GM18867 (cell line): ENCODE measurements at regions not wholly inside any gene's neighbourhood (a gene's known extent, or its start where the extent isn't known, plus 50 kb on each side); places are given as distances from the start of the nearest gene placed in this dataset.

Experiments
- ATAC-seq: cut with Tn5 transposase; IDR thresholded peaks from one replicate; pipeline ENCODE4 v1.9.1; 2021; ENCODE audit warnings: mild to moderate bottlenecking, moderate library complexity; ENCODE audit not compliant: unreplicated experiment

- no peak for ATAC-seq
These were observed 58.5 kb upstream of the EXOC6 start for GRCh38 chr10:92789786-92790185.

GRCh38 chr10:92790440-92790839 is 57.9 kb upstream of the EXOC6 start:
- no peak for ATAC-seq

DNA sequence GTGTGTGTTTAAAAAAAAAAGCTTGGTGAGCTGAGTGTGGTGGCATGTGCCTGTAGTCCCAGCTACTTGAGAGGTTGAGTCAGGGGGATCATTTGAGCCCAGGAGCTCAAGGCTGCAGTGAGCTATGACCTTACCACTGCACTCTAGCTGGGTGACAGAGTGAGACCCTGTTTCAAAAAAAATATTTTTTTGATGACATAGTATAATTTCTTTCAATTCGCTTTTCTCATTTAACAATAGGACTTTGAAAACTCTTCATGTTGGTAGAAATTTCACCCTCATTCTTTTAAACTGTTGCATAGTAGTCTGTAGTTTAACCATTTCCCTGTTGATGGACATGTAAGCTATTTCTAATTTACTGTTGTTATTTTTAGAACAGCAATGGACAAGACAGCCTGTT is 55.7 kb upstream of the EXOC6 start:
- no peak for ATAC-seq
